SH-SY5Y (cell line): ENCODE measurements at regions not wholly inside any gene's neighbourhood (a gene's known extent, or its start where the extent isn't known, plus 50 kb on each side); places are given as distances from the start of the nearest gene placed in this dataset.

ENCODE experiments used
- GATA2 ChIP-seq: IDR thresholded peaks from 2 replicates; pipeline ENCODE4 v1.6.1; 2011; ENCODE audit warnings: mild to moderate bottlenecking, low read depth, low read length
- GATA3 ChIP-seq: IDR thresholded peaks from 2 replicates; pipeline ENCODE4 v1.6.1; 2011; ENCODE audit warnings: low read depth, mild to moderate bottlenecking, low read length, moderate library complexity

GRCh38 chr2:195122653-195123052 lies 534.4 kb upstream of the SLC39A10 start:
- TF ChIP-seq GATA2 (no peak), GATA3 (no peak)
